Smooth muscle cell (in vitro differentiated cells): ENCODE measurements at regions not wholly inside any gene's neighbourhood (a gene's known extent, or its start where the extent isn't known, plus 50 kb on each side); places are given as distances from the start of the nearest gene placed in this dataset.

Experiments used
- DNase-seq: peaks from one replicate; lab custom pipeline; 2025; ENCODE audit not compliant: unreplicated experiment; lab: John Stamatoyannopoulos, UW
- H2AFZ ChIP-seq: fragments of 200-600 bp; sonication (generic); 2 replicates; pipeline ENCODE4 v1.6.0; 2016; ENCODE audit warnings: antibody characterized with exemption, low read depth, mild to moderate bottlenecking
- H3F3A ChIP-seq: fragments of 200-600 bp; sonication (generic); 2 replicates; pipeline ENCODE4 v1.6.0; 2017; ENCODE audit warnings: antibody characterized with exemption, low read depth
- H3K27ac ChIP-seq: fragments of 200-600 bp; sonication (generic); 2 replicates; pipeline ENCODE4 v1.5.1; 2016; ENCODE audit warnings: low read depth, mild to moderate bottlenecking
- H3K27me3 ChIP-seq: fragments of 200-600 bp; sonication (generic); 2 replicates; pipeline ENCODE4 v1.6.1; 2016; ENCODE audit warnings: low read depth, mild to moderate bottlenecking
- H3K36me3 ChIP-seq: fragments of 200-600 bp; sonication (generic); 2 replicates; pipeline ENCODE4 v1.5.1; 2016; ENCODE audit warnings: low read depth
- H3K4me1 ChIP-seq: fragments of 200-600 bp; sonication (generic); 2 replicates; pipeline ENCODE4 v1.5.1; 2016; ENCODE audit warnings: low read depth
- H3K4me2 ChIP-seq: fragments of 200-600 bp; sonication (generic); 2 replicates; pipeline ENCODE4 v1.6.0; 2016; ENCODE audit warnings: mild to moderate bottlenecking
- H3K4me3 ChIP-seq: fragments of 200-600 bp; sonication (generic); 2 replicates; pipeline ENCODE4 v1.5.1; 2016; ENCODE audit warnings: mild to moderate bottlenecking
- H3K79me2 ChIP-seq: fragments of 200-600 bp; sonication (generic); 2 replicates; pipeline ENCODE4 v1.6.0; 2016; ENCODE audit warnings: low read depth, mild to moderate bottlenecking
- H3K9ac ChIP-seq: fragments of 200-600 bp; sonication (generic); 2 replicates; pipeline ENCODE4 v1.6.0; 2016; ENCODE audit warnings: low read depth
- H3K9me3 ChIP-seq: fragments of 200-600 bp; sonication (generic); replicated peaks from 2 replicates; pipeline ENCODE4 v1.5.1; 2016; ENCODE audit warnings: low read depth
- H4K20me1 ChIP-seq: fragments of 200-600 bp; sonication (generic); 2 replicates; pipeline ENCODE4 v1.6.0; 2016; ENCODE audit warnings: low read depth
- CTCF ChIP-seq: fragments of 200-600 bp; sonication (generic); IDR thresholded peaks from 2 replicates; pipeline ENCODE4 v1.5.1; 2017; ENCODE audit warnings: borderline replicate concordance, mild to moderate bottlenecking, antibody characterized with exemption; ENCODE audit not compliant: insufficient read depth, poor library complexity, severe bottlenecking
- WGBS: methylation state at CpG from one replicate; pipeline ENCODE4 v1.1.7; 2016; ENCODE audit warnings: low lambda C conversion rate; 5-methylcytosine and 5-hydroxymethylcytosine counted together

GRCh38 chr4:141571793-141572192 lies 64.6 kb upstream of the IL15 start:
- Histone ChIP-seq H3K4me2 (no peak overlapping the region), H2AFZ (no peak overlapping the region)
- 95% methylated on average over 6 of the region's 6 CpGs for WGBS

DNA sequence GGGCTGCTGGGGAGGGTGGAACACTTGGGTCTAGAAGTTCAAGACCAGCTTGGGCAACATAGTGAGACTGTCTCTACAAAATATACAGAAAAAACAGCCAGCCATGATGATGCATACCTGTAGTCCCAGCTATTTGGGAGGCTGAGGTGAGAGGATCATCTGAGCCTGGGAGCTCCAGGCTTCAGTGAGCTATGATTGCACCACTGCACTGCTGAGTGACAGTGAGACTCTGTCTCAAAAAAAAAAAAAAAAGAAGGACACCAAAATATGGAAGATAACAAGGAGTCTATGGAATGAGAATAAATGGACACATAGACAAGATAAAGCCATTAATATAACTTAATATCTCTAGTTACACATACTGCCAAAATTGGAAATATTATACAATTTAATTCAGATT lies 62.7 kb upstream of the IL15 start:
- Histone ChIP-seq H3K27me3 (no peaks in the 10 kb centered on the region), H3K36me3 (no peaks in the 10 kb centered on the region), H3K79me2 (no peaks in the 10 kb centered on the region), H3K4me3 (no peak overlapping the region), H3F3A (no peaks in the 10 kb centered on the region), H3K27ac (no peak overlapping the region), H3K9me3 (no peaks in the 10 kb centered on the region), H3K4me1 (no peaks in the 10 kb centered on the region), H4K20me1 (no peaks in the 10 kb centered on the region), H3K4me2 (no peak overlapping the region), H2AFZ (no peak overlapping the region), H3K9ac (no peak overlapping the region)
- TF ChIP-seq CTCF, result no peak
- DNase-seq, result no peak

More at GRCh38 chr4:141571793-141572192, 64.6 kb upstream of the IL15 start:
- Histone ChIP-seq H3K79me2 (no peaks in the 10 kb centered on the region), H3K36me3 (no peaks in the 10 kb centered on the region), H3K9ac (no peak overlapping the region), H3K4me1 (no peaks in the 10 kb centered on the region), H4K20me1 (no peaks in the 10 kb centered on the region), H3K27me3 (no peaks in the 10 kb centered on the region), H3K27ac (no peak overlapping the region), H3K4me3 (no peak overlapping the region), H3F3A (no peaks in the 10 kb centered on the region), H3K9me3 (no peaks in the 10 kb centered on the region)
- DNase-seq, result no peak
- TF ChIP-seq CTCF, result no peak

- no peak for TF ChIP-seq CTCF
- Histone ChIP-seq H3K9me3 (no peaks in the 10 kb centered on the region), H2AFZ (no peak overlapping the region), H3K4me2 (no peak overlapping the region), H3K27ac (no peak overlapping the region), H3F3A (no peaks in the 10 kb centered on the region), H3K4me3 (no peak overlapping the region), H4K20me1 (no peaks in the 10 kb centered on the region), H3K9ac (no peak overlapping the region), H3K36me3 (no peaks in the 10 kb centered on the region), H3K79me2 (no peaks in the 10 kb centered on the region), H3K27me3 (no peaks in the 10 kb centered on the region), H3K4me1 (no peaks in the 10 kb centered on the region)
- no peak for DNase-seq
- WGBS, result 90% methylated on average over 4 of the region's 4 CpGs
Observed at GRCh38 chr4:141575884-141576283, 60.5 kb upstream of the IL15 start.

GRCh38 chr4:141576585-141577110 lies 59.7 kb upstream of the IL15 start:
- no peak overlapping the region for H3K4me2 ChIP-seq

More at GRCh38 chr4:141576585-141577110, 59.7 kb upstream of the IL15 start:
- no peak overlapping the region for H3K9ac ChIP-seq
- no peak for TF ChIP-seq CTCF
- H3K79me2 ChIP-seq, result no peaks in the 10 kb centered on the region
- no peaks in the 10 kb centered on the region for H3K27me3 ChIP-seq
- WGBS, result 78% methylated on average over 8 of the region's 8 CpGs
- H3K4me3 ChIP-seq, result no peak overlapping the region
- no peak overlapping the region for H3K27ac ChIP-seq
- no peak for DNase-seq
- no peaks in the 10 kb centered on the region for H3F3A ChIP-seq
- H3K4me1 ChIP-seq, result no peaks in the 10 kb centered on the region
- H3K36me3 ChIP-seq, result no peaks in the 10 kb centered on the region
- H2AFZ ChIP-seq, result no peak overlapping the region
- no peaks in the 10 kb centered on the region for H4K20me1 ChIP-seq
- no peaks in the 10 kb centered on the region for H3K9me3 ChIP-seq
